Activated T-cell treated with anti-CD3 and anti-CD28 coated beads, Interleukin-2, amount 50 U/mL, for 72 hours (primary cell): ENCODE measurements at regions not wholly inside any gene's neighbourhood (a gene's known extent, or its start where the extent isn't known, plus 50 kb on each side); places are given as distances from the start of the nearest gene placed in this dataset.

Experiments
- ATAC-seq, 2 donors: fragments of 150-1000 bp; cut with Tn5 transposase; replicated peaks in 1 of 2; 2 replicates each; pipeline ENCODE4 v1.10.0; 2021; ENCODE audit warnings: moderate library complexity in 2 of 2, mild to moderate bottlenecking in 1 of 2
- DNase-seq, 2 donors: peaks; one replicate each; pipeline ENCODE4 v3.0.0; 2021 to 2022; ENCODE audit warnings: mixed read lengths in 1 of 2
- H3K27ac Mint-ChIP-seq: one replicate; pipeline ENCODE4 v1.8.0; 2022; ENCODE audit warnings: mild to moderate bottlenecking, moderate library complexity, mixed read lengths
- H3K27me3 Mint-ChIP-seq: one replicate; pipeline ENCODE4 v1.8.0; 2022; ENCODE audit warnings: low read depth, mixed read lengths
- H3K36me3 Mint-ChIP-seq, 2 donors: one replicate each; pipeline ENCODE4 v1.8.0; 2022; ENCODE audit warnings: mixed read lengths in 2 of 2, mild to moderate bottlenecking in 1 of 2; ENCODE audit not compliant: insufficient read depth in 2 of 2
- H3K4me1 Mint-ChIP-seq: one replicate; pipeline ENCODE4 v1.8.0; 2022; ENCODE audit warnings: low read depth, mixed read lengths
- H3K4me3 Mint-ChIP-seq, 2 donors: one replicate each; pipeline ENCODE4 v1.8.0; 2022; ENCODE audit warnings: mild to moderate bottlenecking in 2 of 2, mixed read lengths in 2 of 2, moderate library complexity in 2 of 2
- H3K9me3 Mint-ChIP-seq, 2 donors: one replicate each; pipeline ENCODE4 v1.8.0; 2022; ENCODE audit warnings: mixed read lengths in 2 of 2

DNA sequence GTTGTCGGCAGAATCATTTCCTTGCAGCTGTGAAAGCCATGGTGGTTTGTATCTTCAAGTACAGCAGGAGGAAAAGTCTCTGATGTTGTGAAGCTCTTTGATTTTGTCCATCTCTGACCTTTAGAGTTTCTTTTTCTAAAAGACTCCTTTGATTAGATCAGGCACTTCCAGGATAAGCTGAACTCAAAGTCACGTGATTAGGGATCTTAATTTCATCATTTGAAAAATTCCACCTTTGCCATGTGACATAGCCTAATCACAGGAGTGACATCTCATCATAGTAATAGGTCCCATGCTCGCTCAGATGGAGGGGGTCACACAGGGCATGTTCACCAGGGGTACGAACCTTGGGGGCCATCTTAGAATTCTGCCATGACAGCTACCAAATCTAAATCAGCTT is 441.5 kb upstream of the CDH4 start:
- no peak overlapping the region for H3K27ac Mint-ChIP-seq
- H3K9me3 Mint-ChIP-seq, result peaks cover 0 to 2% of the 10 kb centered on the region in 2 donors
- no peaks in the 10 kb centered on the region for H3K27me3 Mint-ChIP-seq
- no peaks in the 10 kb centered on the region for H3K4me1 Mint-ChIP-seq
- DNase-seq (no peak), ATAC-seq (no peak)
- peaks cover 0 to 1% of the 10 kb centered on the region in 2 donors for H3K36me3 Mint-ChIP-seq
- no peak overlapping the region for H3K4me3 Mint-ChIP-seq

DNA sequence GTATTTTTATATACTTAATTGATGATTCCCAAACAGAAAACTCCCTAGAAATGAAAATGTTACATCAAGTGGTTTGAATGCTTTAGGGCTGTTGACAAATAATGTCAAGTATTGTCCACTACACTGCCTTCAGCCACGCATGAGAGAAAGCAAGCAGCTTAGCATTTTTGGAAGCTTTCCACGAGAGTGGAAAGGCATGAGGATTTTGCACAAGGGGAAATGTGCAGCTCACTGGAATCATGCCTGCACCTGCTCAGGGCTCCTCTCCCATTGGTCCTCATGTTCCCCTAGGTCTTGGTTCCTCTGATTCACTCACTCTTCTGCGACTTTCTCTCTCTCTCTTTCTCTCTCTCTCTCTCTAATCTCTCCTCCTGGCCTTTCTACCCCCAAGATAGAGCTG is 439.5 kb upstream of the CDH4 start:
- no peak for ATAC-seq
- no peaks in the 10 kb centered on the region for H3K27me3 Mint-ChIP-seq
- H3K4me1 Mint-ChIP-seq, result no peaks in the 10 kb centered on the region
- peaks cover 1 to 5% of the 10 kb centered on the region in 2 donors for H3K36me3 Mint-ChIP-seq
- no peak overlapping the region for H3K27ac Mint-ChIP-seq
- H3K9me3 Mint-ChIP-seq, result peaks cover 5 to 7% of the 10 kb centered on the region in 2 donors
- no peak for DNase-seq
- H3K4me3 Mint-ChIP-seq, result no peak overlapping the region

GRCh38 chr20:60813066-60813465 is 439.0 kb upstream of the CDH4 start:
- H3K4me1 Mint-ChIP-seq, result no peaks in the 10 kb centered on the region
- no peak overlapping the region for H3K4me3 Mint-ChIP-seq

GRCh38 chr20:60815656-60816055 is 436.4 kb upstream of the CDH4 start:
- Mint-ChIP-seq H3K36me3 (peaks cover 1 to 5% of the 10 kb centered on the region in 2 donors), H3K27me3 (peaks cover 6% of the 10 kb centered on the region), H3K27ac (no peak overlapping the region), H3K9me3 (peaks cover 7% of the 10 kb centered on the region in 2 donors), H3K4me3 (no peak overlapping the region), H3K4me1 (peaks cover 1% of the 10 kb centered on the region)
- DNase-seq, result no peak
- no peak for ATAC-seq

More at GRCh38 chr20:60813066-60813465, 439.0 kb upstream of the CDH4 start:
- DNase-seq (no peak), ATAC-seq (no peak)
- Mint-ChIP-seq H3K27me3 (no peaks in the 10 kb centered on the region), H3K27ac (no peak overlapping the region), H3K9me3 (peaks cover 5 to 7% of the 10 kb centered on the region in 2 donors), H3K36me3 (peaks cover 1 to 5% of the 10 kb centered on the region in 2 donors)

- Mint-ChIP-seq H3K9me3 (peaks cover 7% of the 10 kb centered on the region in 2 donors), H3K36me3 (peaks cover 0 to 5% of the 10 kb centered on the region in 2 donors), H3K27me3 (peaks cover 10% of the 10 kb centered on the region), H3K4me3 (no peak overlapping the region), H3K27ac (no peak overlapping the region), H3K4me1 (peaks cover 8% of the 10 kb centered on the region)
- DNase-seq (no peak), ATAC-seq (no peak)
These were observed 435.2 kb upstream of the CDH4 start for GRCh38 chr20:60816901-60817300.

GRCh38 chr20:60817891-60818290 is 434.2 kb upstream of the CDH4 start:
- Mint-ChIP-seq H3K27me3 (peaks cover 12% of the 10 kb centered on the region), H3K9me3 (peaks cover 6 to 7% of the 10 kb centered on the region in 2 donors), H3K4me3 (no peak overlapping the region), H3K27ac (no peak overlapping the region), H3K36me3 (peaks cover 0 to 5% of the 10 kb centered on the region in 2 donors), H3K4me1 (peaks cover 8% of the 10 kb centered on the region)
- no peak for DNase-seq
- ATAC-seq, result no peak

DNA sequence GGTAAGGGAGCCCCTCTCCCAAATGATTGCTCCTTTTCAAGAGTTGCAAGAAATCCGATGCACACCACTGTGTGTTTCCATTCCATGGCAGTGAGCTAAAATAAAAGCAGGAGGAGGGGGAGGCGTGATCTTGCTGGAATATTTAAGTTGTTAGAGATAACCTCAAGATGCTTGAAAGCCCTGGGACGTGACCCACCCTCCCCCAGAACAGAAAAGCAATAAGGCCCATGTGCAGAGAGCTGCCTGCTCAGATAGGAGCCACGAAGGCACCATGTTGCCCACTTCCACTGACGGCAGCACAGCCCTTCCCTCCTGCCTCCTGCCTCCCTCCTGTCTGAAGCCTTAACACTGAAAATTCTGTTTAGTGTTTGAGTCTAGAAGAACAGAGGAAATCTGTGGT is 432.6 kb upstream of the CDH4 start:
- ATAC-seq (no peak), DNase-seq (no peak)
- no peak overlapping the region for H3K4me3 Mint-ChIP-seq
- peaks cover 6 to 7% of the 10 kb centered on the region in 2 donors for H3K9me3 Mint-ChIP-seq
- no peak overlapping the region for H3K27ac Mint-ChIP-seq
- H3K27me3 Mint-ChIP-seq, result peaks cover 17% of the 10 kb centered on the region
- peaks cover 8% of the 10 kb centered on the region for H3K4me1 Mint-ChIP-seq
- H3K36me3 Mint-ChIP-seq, result peaks cover 0 to 5% of the 10 kb centered on the region in 2 donors

GRCh38 chr20:60820149-60820548 is 431.9 kb upstream of the CDH4 start:
- H3K9me3 Mint-ChIP-seq, result peaks cover 6 to 7% of the 10 kb centered on the region in 2 donors
- H3K27ac Mint-ChIP-seq, result no peak overlapping the region
- ATAC-seq (no peak), DNase-seq (no peak)
- H3K27me3 Mint-ChIP-seq, result peaks cover 17% of the 10 kb centered on the region
- H3K4me1 Mint-ChIP-seq, result peaks cover 8% of the 10 kb centered on the region
- H3K4me3 Mint-ChIP-seq, result no peak overlapping the region
- peaks cover 0 to 5% of the 10 kb centered on the region in 2 donors for H3K36me3 Mint-ChIP-seq

DNA sequence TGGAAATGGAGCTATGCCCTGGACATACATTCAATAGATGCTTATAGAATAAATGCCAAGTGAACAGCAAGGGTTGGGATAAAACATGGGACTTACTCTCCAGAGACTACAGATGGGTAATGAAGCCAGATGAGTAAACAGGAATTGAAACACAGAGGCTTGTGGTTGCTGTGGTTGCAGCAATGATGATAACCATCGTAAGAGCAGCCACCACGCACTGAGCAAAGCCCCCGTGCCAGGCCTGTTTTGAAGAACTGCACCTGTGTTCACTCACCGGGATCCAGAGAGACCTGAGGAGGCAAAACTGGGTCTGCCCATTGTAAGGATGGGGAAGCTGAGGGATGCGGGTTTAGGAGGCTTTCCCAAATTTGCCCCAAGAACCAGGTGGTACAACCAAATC is 431.1 kb upstream of the CDH4 start:
- Mint-ChIP-seq H3K36me3 (peaks cover 0 to 5% of the 10 kb centered on the region in 2 donors), H3K4me1 (peaks cover 8% of the 10 kb centered on the region), H3K27ac (no peak overlapping the region), H3K9me3 (peaks cover 4 to 7% of the 10 kb centered on the region in 2 donors), H3K27me3 (peaks cover 17% of the 10 kb centered on the region), H3K4me3 (no peak overlapping the region)
- peak; percentile 47 to 66 for ATAC-seq
- peak; percentile 3 to 14 for DNase-seq

DNA sequence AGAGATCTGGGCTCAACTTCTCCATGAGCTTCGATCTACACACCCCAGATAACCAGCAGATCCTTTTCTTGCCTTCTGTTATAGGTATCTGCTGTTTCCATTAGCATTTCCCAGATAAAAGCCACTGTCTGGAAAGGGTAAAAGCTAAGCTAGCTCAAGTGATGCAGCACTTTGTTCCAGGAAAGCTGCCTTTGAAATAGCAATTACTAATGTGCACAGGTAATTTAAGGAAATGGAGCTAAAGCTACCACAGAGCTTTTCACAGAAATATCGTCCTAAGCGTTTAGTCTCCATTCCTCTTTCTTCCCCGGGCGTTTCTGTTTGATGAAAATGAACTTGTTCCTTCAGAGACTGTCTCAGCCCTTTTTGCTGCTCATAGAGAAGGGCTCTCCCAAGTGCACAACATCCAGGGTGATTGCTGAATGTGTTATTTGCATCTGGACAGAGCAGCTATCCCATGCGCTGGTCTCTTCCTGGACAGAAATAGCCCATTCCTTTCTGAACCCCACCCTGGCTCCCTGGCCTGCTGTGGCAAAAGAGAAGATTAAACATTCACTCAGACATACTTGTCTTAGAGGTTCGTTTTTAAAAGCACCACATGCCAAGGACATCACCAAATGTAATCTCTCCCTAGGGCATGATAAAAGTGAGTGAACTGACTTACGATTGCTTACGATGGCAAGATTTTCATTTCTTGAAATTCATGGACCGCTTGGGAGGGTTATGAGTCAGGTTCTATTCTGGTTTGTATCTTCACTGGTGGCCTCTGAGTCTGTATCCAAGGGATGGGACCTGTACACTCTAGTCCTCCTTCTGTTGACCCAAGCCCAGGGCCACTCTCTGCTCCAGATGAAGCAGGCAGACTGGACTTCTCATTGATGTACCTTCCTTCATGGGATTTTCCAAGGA is 429.1 kb upstream of the CDH4 start:
- Mint-ChIP-seq H3K4me1 (peaks cover 8% of the 10 kb centered on the region), H3K27me3 (peaks cover 28% of the 10 kb centered on the region), H3K27ac (no peak overlapping the region), H3K9me3 (peaks cover 0 to 8% of the 10 kb centered on the region in 2 donors), H3K36me3 (no peaks in the 10 kb centered on the region), H3K4me3 (no peak overlapping the region)
- no peak for ATAC-seq
- DNase-seq, result no peak

GRCh38 chr20:60835876-60836275 is 416.2 kb upstream of the CDH4 start:
- no peak overlapping the region for H3K27ac Mint-ChIP-seq
- no peak overlapping the region for H3K4me3 Mint-ChIP-seq
- no peak for DNase-seq
- H3K36me3 Mint-ChIP-seq, result peaks cover 0 to 2% of the 10 kb centered on the region in 2 donors
- peaks cover 0 to 6% of the 10 kb centered on the region in 2 donors for H3K9me3 Mint-ChIP-seq
- H3K27me3 Mint-ChIP-seq, result peaks cover 18% of the 10 kb centered on the region
- ATAC-seq, result no peak
- H3K4me1 Mint-ChIP-seq, result no peaks in the 10 kb centered on the region

DNA sequence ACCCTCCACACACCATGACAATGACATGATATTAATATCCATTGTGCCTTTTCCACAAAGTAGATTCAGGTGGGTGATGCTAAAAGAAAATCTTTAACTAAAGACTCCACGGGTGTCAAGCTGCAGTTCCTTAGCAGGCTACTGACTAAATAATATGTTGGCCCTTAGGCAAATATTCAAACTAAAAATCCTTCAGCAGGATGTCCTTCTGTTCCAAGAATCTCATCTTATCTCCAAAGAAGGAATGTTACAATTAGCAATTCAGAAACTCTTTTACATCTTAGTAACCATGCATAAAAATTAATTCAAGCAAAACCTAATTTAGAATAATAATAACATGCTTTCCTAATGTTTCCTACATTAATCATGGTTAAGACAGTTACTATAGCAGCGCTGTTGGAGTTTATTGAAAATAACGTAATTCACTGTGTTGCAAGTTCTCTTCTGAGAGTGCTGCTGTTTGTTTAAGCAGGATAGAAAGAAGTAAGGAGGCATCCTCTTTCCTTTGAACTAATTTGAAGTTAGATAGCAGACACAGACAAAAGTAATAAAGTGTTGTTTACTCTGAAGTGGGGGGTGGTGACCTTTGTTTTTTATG is 414.8 kb upstream of the CDH4 start:
- Mint-ChIP-seq H3K4me3 (no peak overlapping the region), H3K27ac (no peak overlapping the region), H3K36me3 (no peaks in the 10 kb centered on the region), H3K9me3 (peaks cover 0 to 2% of the 10 kb centered on the region in 2 donors), H3K4me1 (no peaks in the 10 kb centered on the region), H3K27me3 (peaks cover 16% of the 10 kb centered on the region)
- DNase-seq (no peak), ATAC-seq (no peak)

- H3K36me3 Mint-ChIP-seq, result no peaks in the 10 kb centered on the region
- no peak overlapping the region for H3K4me3 Mint-ChIP-seq
- no peak overlapping the region for H3K27ac Mint-ChIP-seq
- H3K9me3 Mint-ChIP-seq, result peaks cover 0 to 2% of the 10 kb centered on the region in 2 donors
- H3K4me1 Mint-ChIP-seq, result no peaks in the 10 kb centered on the region
- no peak for DNase-seq
- H3K27me3 Mint-ChIP-seq, result peaks cover 16% of the 10 kb centered on the region
- ATAC-seq, result no peak
These were observed 413.8 kb upstream of the CDH4 start for GRCh38 chr20:60838297-60838696.
